H9 (cell line): ENCODE measurements at regions not wholly inside any gene's neighbourhood (a gene's known extent, or its start where the extent isn't known, plus 50 kb on each side); places are given as distances from the start of the nearest gene placed in this dataset.

Experiments
- DNase-seq: peaks from one replicate; pipeline ENCODE4 v3.0.0-alpha.2; 2017
- H2AFZ ChIP-seq: one replicate; pipeline ENCODE4 v1.6.1; 2013; ENCODE audit warnings: mild to moderate bottlenecking, low read length, control low read depth, moderate library complexity
- H2AK5ac ChIP-seq: 2 replicates; pipeline ENCODE4 v1.6.1; 2013; ENCODE audit warnings: low read length, control low read depth, mixed read lengths; ENCODE audit not compliant: insufficient read length
- H2BK120ac ChIP-seq: one replicate; pipeline ENCODE4 v1.6.1; 2013; ENCODE audit warnings: low read depth, mild to moderate bottlenecking, low read length, control low read depth, inconsistent platforms; ENCODE audit not compliant: poor library complexity, severe bottlenecking
- H2BK12ac ChIP-seq: 2 replicates; pipeline ENCODE4 v1.6.1; 2013; ENCODE audit warnings: low read length, control low read depth, mixed read lengths, low read depth; ENCODE audit not compliant: insufficient read length
- H2BK15ac ChIP-seq: 2 replicates; pipeline ENCODE4 v1.6.1; 2013; ENCODE audit warnings: low read depth, low read length, control low read depth
- H2BK20ac ChIP-seq: one replicate; pipeline ENCODE4 v1.6.1; 2013; ENCODE audit warnings: low read depth, mild to moderate bottlenecking, low read length, control low read depth, inconsistent platforms; ENCODE audit not compliant: poor library complexity, severe bottlenecking
- H2BK5ac ChIP-seq: 2 replicates; pipeline ENCODE4 v1.6.1; 2013; ENCODE audit warnings: low read length, control low read depth, mixed read lengths; ENCODE audit not compliant: insufficient read length
- H3K14ac ChIP-seq: 2 replicates; pipeline ENCODE4 v1.6.1; 2013; ENCODE audit warnings: low read length, control low read depth; ENCODE audit not compliant: insufficient read depth
- H3K18ac ChIP-seq: 2 replicates; pipeline ENCODE4 v1.6.1; 2013; ENCODE audit warnings: low read depth, mild to moderate bottlenecking, mixed read lengths, low read length, control low read depth; ENCODE audit not compliant: insufficient read length
- H3K23ac ChIP-seq: 2 replicates; pipeline ENCODE4 v1.6.1; 2013; ENCODE audit warnings: low read length, control low read depth, mixed read lengths, low read depth; ENCODE audit not compliant: insufficient read length
- H3K23me2 ChIP-seq: 2 replicates; pipeline ENCODE4 v1.6.1; 2013; ENCODE audit warnings: low read depth, mild to moderate bottlenecking, mixed read lengths, low read length, control low read depth; ENCODE audit not compliant: insufficient read length, poor library complexity, severe bottlenecking
- H3K27ac ChIP-seq: 2 replicates; pipeline ENCODE4 v1.5.1; 2013; ENCODE audit warnings: low read length, control low read depth, mixed read lengths, low read depth; ENCODE audit not compliant: insufficient read length
- H3K27me3 ChIP-seq: 2 replicates; pipeline ENCODE4 v1.6.1; 2013; ENCODE audit warnings: low read length, control low read depth, inconsistent platforms; ENCODE audit not compliant: insufficient read depth
- H3K4ac ChIP-seq: 2 replicates; pipeline ENCODE4 v1.6.1; 2013; ENCODE audit warnings: low read depth, mild to moderate bottlenecking, control low read depth, inconsistent platforms, low read length, moderate library complexity
- H3K4me1 ChIP-seq: 2 replicates; pipeline ENCODE4 v1.6.1; 2013; ENCODE audit warnings: low read length, control low read depth, inconsistent platforms; ENCODE audit not compliant: insufficient read depth
- H3K4me2 ChIP-seq: 2 replicates; pipeline ENCODE4 v1.6.1; 2013; ENCODE audit warnings: low read length, control low read depth, mixed read lengths; ENCODE audit not compliant: insufficient read length, insufficient read depth
- H3K56ac ChIP-seq: 2 replicates; pipeline ENCODE4 v1.6.1; 2013; ENCODE audit warnings: low read depth, mild to moderate bottlenecking, mixed read lengths, low read length, control low read depth; ENCODE audit not compliant: insufficient read length
- H3K79me1 ChIP-seq: 2 replicates; pipeline ENCODE4 v1.6.1; 2013; ENCODE audit warnings: low read depth, mild to moderate bottlenecking, moderate library complexity, low read length, control low read depth, inconsistent platforms; ENCODE audit not compliant: insufficient read depth, poor library complexity, severe bottlenecking
- H3K79me2 ChIP-seq: 2 replicates; pipeline ENCODE4 v1.6.1; 2013; ENCODE audit warnings: low read length, control low read depth, inconsistent platforms; ENCODE audit not compliant: insufficient read depth
- H3K9ac ChIP-seq: 2 replicates; pipeline ENCODE4 v1.6.1; 2013; ENCODE audit warnings: low read length, control low read depth, mixed read lengths; ENCODE audit not compliant: insufficient read length; ENCODE audit errors: extremely low read depth
- H3K9me3 ChIP-seq: one replicate; pipeline ENCODE4 v1.6.1; 2013; ENCODE audit warnings: low read depth, low read length, inconsistent platforms; ENCODE audit not compliant: control insufficient read depth
- H3T11ph ChIP-seq: one replicate; pipeline ENCODE4 v1.6.1; 2013; ENCODE audit warnings: mild to moderate bottlenecking, low read length, control low read depth, inconsistent platforms
- H4K20me1 ChIP-seq: one replicate; pipeline ENCODE4 v1.6.1; 2013; ENCODE audit not compliant: control insufficient read depth, insufficient read length, insufficient read depth
- H4K5ac ChIP-seq: 2 replicates; pipeline ENCODE4 v1.6.1; 2013; ENCODE audit warnings: low read depth, mild to moderate bottlenecking, mixed read lengths, low read length, control low read depth; ENCODE audit not compliant: insufficient read length
- H4K8ac ChIP-seq: replicated peaks from 2 replicates; pipeline ENCODE4 v1.6.1; 2013; ENCODE audit warnings: low read length, control low read depth, mixed read lengths, low read depth; ENCODE audit not compliant: insufficient read length
- H4K91ac ChIP-seq: 2 replicates; pipeline ENCODE4 v1.6.1; 2013; ENCODE audit warnings: low read depth, mild to moderate bottlenecking, moderate library complexity, mixed read lengths, low read length, control low read depth; ENCODE audit not compliant: insufficient read length
- H3K27ac Mint-ChIP-seq, 3 experiments: 2 replicates in 2 of 3; 3 replicates in 1 of 3; pipeline ENCODE4 v1.8.0; 2020 to 2021; ENCODE audit warnings: mixed read lengths in 3 of 3, mild to moderate bottlenecking in 1 of 3, moderate library complexity in 1 of 3
- H3K27me3 Mint-ChIP-seq: 2 replicates; pipeline ENCODE4 v1.8.0; 2021; ENCODE audit warnings: low read depth, mild to moderate bottlenecking, moderate library complexity, mixed read lengths
- H3K36me3 Mint-ChIP-seq, 3 experiments: 2 replicates in 2 of 3; 3 replicates in 1 of 3; pipeline ENCODE4 v1.8.0; 2020 to 2021; ENCODE audit warnings: low read depth in 3 of 3, mixed read lengths in 3 of 3; ENCODE audit not compliant: insufficient read depth in 1 of 3
- H3K4me1 Mint-ChIP-seq, 2 experiments: 2 replicates each; pipeline ENCODE4 v1.8.0; 2020; ENCODE audit warnings: mixed read lengths in 2 of 2
- H3K4me3 Mint-ChIP-seq, 2 experiments: 2 replicates in 1 of 2; 3 replicates in 1 of 2; pipeline ENCODE4 v1.8.0; 2020 to 2021; ENCODE audit warnings: mild to moderate bottlenecking in 2 of 2, mixed read lengths in 2 of 2, moderate library complexity in 1 of 2
- H3K9me3 Mint-ChIP-seq, 2 experiments: 2 replicates in 1 of 2; 3 replicates in 1 of 2; pipeline ENCODE4 v1.8.0; 2020; ENCODE audit warnings: mild to moderate bottlenecking in 2 of 2, mixed read lengths in 2 of 2, moderate library complexity in 1 of 2
- WGBS: extraction: QIAGEN DNeasy Blood & Tissue Kit; methylation state at CpG from one replicate; pipeline ENCODE4 v1.1.7; 2013; ENCODE audit warnings: missing lambda C conversion rate, low lambda C conversion rate, mixed read lengths; ENCODE audit not compliant: insufficient read length; ENCODE audit errors: extremely low coverage; 5-methylcytosine and 5-hydroxymethylcytosine counted together
- TF ChIP-seq, protein P1 (sequence below): fragments of 200-600 bp; sonication (generic); conservative IDR thresholded peaks from 3 replicates; pipeline ENCODE4 v1.8.0; 2021; ENCODE audit warnings: antibody characterized with exemption, mild to moderate bottlenecking

DNA sequence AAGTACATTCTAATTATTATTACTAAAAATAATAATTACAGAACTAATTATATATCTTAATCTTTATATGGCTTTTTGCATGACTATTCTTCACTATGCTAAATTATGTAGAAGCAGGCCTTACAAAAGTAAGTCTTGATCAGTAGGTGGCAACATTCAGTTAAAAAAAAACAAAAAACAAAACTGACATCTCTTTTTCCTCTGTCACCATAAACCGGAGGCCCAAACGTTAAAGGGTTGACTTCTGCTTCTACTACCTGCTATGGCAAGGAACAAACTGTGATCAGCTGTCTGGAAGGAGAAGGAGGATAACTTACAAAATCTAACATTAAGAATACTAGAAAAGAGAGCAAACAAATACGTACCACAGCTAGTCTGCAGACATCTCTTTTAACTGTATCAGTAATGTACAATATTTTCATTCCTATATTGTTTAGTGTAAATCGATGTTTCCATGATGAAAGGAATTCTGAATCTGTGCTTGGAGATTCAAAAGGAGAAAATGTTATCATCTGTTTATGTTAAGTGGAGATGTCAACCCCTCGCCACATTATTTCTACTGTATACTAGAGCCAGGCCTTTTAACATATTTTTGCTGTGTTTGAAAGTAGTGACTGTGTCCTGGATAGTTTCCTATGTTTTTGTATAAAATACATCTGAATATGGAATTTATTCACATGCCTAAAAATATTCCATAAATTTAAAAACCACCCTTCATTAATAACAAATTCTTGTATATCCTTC, 1525.4 kb downstream of the SLITRK1 start:
- no peak for DNase-seq
- H3K4ac ChIP-seq = no peak overlapping the region
- H2AK5ac ChIP-seq = no peak overlapping the region
- TF ChIP-seq, protein P1, sequence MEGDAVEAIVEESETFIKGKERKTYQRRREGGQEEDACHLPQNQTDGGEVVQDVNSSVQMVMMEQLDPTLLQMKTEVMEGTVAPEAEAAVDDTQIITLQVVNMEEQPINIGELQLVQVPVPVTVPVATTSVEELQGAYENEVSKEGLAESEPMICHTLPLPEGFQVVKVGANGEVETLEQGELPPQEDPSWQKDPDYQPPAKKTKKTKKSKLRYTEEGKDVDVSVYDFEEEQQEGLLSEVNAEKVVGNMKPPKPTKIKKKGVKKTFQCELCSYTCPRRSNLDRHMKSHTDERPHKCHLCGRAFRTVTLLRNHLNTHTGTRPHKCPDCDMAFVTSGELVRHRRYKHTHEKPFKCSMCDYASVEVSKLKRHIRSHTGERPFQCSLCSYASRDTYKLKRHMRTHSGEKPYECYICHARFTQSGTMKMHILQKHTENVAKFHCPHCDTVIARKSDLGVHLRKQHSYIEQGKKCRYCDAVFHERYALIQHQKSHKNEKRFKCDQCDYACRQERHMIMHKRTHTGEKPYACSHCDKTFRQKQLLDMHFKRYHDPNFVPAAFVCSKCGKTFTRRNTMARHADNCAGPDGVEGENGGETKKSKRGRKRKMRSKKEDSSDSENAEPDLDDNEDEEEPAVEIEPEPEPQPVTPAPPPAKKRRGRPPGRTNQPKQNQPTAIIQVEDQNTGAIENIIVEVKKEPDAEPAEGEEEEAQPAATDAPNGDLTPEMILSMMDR = peak; percentile 33; the same call in 1 of the 3 replicates
- no peak overlapping the region for H4K5ac ChIP-seq
- no peak overlapping the region for H2BK15ac ChIP-seq
- H4K8ac ChIP-seq = no peak overlapping the region
- no peaks in the 10 kb centered on the region for H3K9me3 ChIP-seq
- no peak overlapping the region for H3K9ac ChIP-seq
- no peak overlapping the region for H2BK20ac ChIP-seq
- no peaks in the 10 kb centered on the region for H3K79me2 ChIP-seq
- no peak overlapping the region for H3K27ac ChIP-seq
- H2AFZ ChIP-seq = no peak overlapping the region
- H4K91ac ChIP-seq = no peak overlapping the region
- no peak overlapping the region for H3K23ac ChIP-seq
- no peak overlapping the region for H3K14ac ChIP-seq
- no peak overlapping the region for H3T11ph ChIP-seq
- H4K20me1 ChIP-seq = no peaks in the 10 kb centered on the region
- no CpG with 5 or more reads among the region's 5 CpGs for WGBS
- no peaks in the 10 kb centered on the region for H3K4me1 ChIP-seq
- no peaks in the 10 kb centered on the region for H3K27me3 Mint-ChIP-seq
- no peak overlapping the region for H3K56ac ChIP-seq
- H3K27me3 ChIP-seq = no peaks in the 10 kb centered on the region
- H3K79me1 ChIP-seq = no peaks in the 10 kb centered on the region
- no peaks in the 10 kb centered on the region for H3K9me3 Mint-ChIP-seq
- H3K4me2 ChIP-seq = no peak overlapping the region
- no peak overlapping the region for H3K18ac ChIP-seq
- H3K23me2 ChIP-seq = no peaks in the 10 kb centered on the region
- H3K36me3 Mint-ChIP-seq = no peaks in the 10 kb centered on the region
- peaks cover 0 to 3% of the 10 kb centered on the region in 2 experiments; a peak in 3 of 4 replicates for H3K4me1 Mint-ChIP-seq
- H2BK12ac ChIP-seq = no peak overlapping the region
- peak overlapping the region in 1 of 3 experiments; percentile 10; a peak in 1 of 7 replicates for H3K27ac Mint-ChIP-seq
- no peak overlapping the region for H2BK5ac ChIP-seq
- H3K4me3 Mint-ChIP-seq = no peak overlapping the region
- no peak overlapping the region for H2BK120ac ChIP-seq
